ENCODE measurements at regions not wholly inside any gene's neighbourhood (a gene's known extent, or its start where the extent isn't known, plus 50 kb on each side); places are given as distances from the start of the nearest gene placed in this dataset.
"Not testable (repeated sequence)": the region's sequence is repeated elsewhere in the genome, so short reads cannot be mapped to it uniquely, and the experiment has no call there.

- DNase-seq = not testable (repeated sequence)
Observed at GRCh38 chr5:34189246-34189645, 146.2 kb upstream of the C1QTNF3 start.

- not testable (repeated sequence) for DNase-seq
Observed at GRCh38 chr5:34189752-34190411, 146.9 kb upstream of the C1QTNF3 start.

GRCh38 chr5:34190466-34190865 is 147.5 kb upstream of the C1QTNF3 start:
- not testable (repeated sequence) for DNase-seq

- DNase-seq = not testable (repeated sequence)
Observed at GRCh38 chr5:34191279-34191744, 148.3 kb upstream of the C1QTNF3 start.

GRCh38 chr5:34192064-34192922 is 149.3 kb upstream of the C1QTNF3 start:
- not testable (repeated sequence) for DNase-seq

- not testable (repeated sequence) for DNase-seq
Observed at GRCh38 chr5:34192923-34193262, 149.9 kb upstream of the C1QTNF3 start.

- not testable (repeated sequence) for DNase-seq
Observed at GRCh38 chr5:34193297-34193696, 150.3 kb upstream of the C1QTNF3 start.

- DNase-seq = not testable (repeated sequence)
Observed at GRCh38 chr5:34193804-34194203, 150.8 kb upstream of the C1QTNF3 start.

GRCh38 chr5:34196091-34196490 is 153.1 kb upstream of the C1QTNF3 start:
- not testable (repeated sequence) for DNase-seq

- DNase-seq = not testable (repeated sequence)
Observed at GRCh38 chr5:34205347-34205746, 162.3 kb upstream of the C1QTNF3 start.

GRCh38 chr5:34217386-34217785 is 174.4 kb upstream of the C1QTNF3 start:
- DNase-seq = not testable (repeated sequence)

- DNase-seq = not testable (repeated sequence)
Observed at GRCh38 chr5:34221329-34222073, 178.5 kb upstream of the C1QTNF3 start.

GRCh38 chr5:34223158-34223557 is 180.1 kb upstream of the C1QTNF3 start:
- DNase-seq = not testable (repeated sequence)

GRCh38 chr5:34230402-34230801 is 187.4 kb upstream of the C1QTNF3 start:
- DNase-seq = not testable (repeated sequence)

GRCh38 chr5:34243802-34244201 is 200.8 kb upstream of the C1QTNF3 start:
- not testable (repeated sequence) for DNase-seq

GRCh38 chr5:34244281-34245031 is 201.4 kb upstream of the C1QTNF3 start:
- not testable (repeated sequence) for DNase-seq

- DNase-seq = not testable (repeated sequence)
Observed at GRCh38 chr5:34245032-34245394, 202.0 kb upstream of the C1QTNF3 start.

GRCh38 chr5:34245813-34246212 is 202.8 kb upstream of the C1QTNF3 start:
- peak; percentile 31 for DNase-seq

GRCh38 chr5:34258598-34258997 is 215.6 kb upstream of the C1QTNF3 start:
- DNase-seq = not testable (repeated sequence)

- not testable (repeated sequence) for DNase-seq
Observed at GRCh38 chr5:34261020-34261419, 218.0 kb upstream of the C1QTNF3 start.

- DNase-seq = not testable (repeated sequence)
Observed at GRCh38 chr5:34266151-34266550, 223.1 kb upstream of the C1QTNF3 start.

GRCh38 chr5:34296759-34297158 is 253.7 kb upstream of the C1QTNF3 start:
- DNase-seq = not testable (repeated sequence)

All from OCI-M1 (cell line).